Embryonic facial prominence (tissue), 1 donor: ENCODE measurements at regions not wholly inside any gene's neighbourhood (a gene's known extent, or its start where the extent isn't known, plus 50 kb on each side); places are given as distances from the start of the nearest gene placed in this dataset.
A peak's percentile ranks its signal among the peaks of the same experiment; 100 is the strongest.

Source experiments
- DNase-seq: peaks from one replicate; pipeline ENCODE4 v3.0.0-alpha.2; 2016; ENCODE audit errors: extremely low spot score

DNA sequence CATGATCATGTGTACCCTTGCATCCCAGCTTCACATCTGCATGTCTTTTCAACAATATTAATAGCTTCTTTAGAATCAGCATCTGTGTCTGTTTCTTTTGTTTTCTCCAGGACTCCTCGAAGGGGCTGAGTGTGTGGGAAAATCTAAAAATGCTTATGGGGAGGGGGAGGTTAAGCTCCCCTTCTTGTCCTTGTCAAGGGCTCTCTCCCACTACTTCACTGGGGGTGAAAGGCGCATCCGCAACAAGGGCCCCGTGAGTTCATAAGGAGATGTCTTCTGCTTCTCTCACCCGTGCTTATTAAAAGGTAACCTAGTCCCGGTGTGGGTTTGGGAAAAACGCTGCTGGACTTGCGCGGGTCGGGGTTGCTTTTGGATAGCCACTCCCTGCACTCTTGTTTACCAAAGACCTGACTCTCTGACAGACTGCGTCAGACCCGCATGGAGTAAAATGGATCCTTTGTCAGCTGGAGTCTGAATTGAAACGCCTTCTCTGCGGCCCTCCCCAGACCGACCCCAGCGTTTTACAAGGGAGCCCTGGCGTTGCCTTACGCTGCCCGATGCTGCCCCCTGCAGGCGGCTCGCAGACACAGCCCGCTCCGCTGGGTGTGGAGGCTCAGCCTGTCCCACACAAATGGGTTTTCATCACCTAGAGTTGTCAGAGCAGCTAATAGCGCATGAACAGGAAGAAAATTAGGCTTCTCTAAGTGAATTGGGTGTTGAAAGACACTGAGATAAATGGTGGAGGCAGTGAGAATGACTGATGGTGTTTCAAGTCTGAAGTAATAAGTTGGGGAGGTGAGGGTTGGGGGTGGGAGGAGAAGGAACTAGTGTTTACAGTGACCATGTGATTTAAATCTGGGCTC, 53.8 kb downstream of the IER5 start:
- peak; percentile 78 for DNase-seq

DNA sequence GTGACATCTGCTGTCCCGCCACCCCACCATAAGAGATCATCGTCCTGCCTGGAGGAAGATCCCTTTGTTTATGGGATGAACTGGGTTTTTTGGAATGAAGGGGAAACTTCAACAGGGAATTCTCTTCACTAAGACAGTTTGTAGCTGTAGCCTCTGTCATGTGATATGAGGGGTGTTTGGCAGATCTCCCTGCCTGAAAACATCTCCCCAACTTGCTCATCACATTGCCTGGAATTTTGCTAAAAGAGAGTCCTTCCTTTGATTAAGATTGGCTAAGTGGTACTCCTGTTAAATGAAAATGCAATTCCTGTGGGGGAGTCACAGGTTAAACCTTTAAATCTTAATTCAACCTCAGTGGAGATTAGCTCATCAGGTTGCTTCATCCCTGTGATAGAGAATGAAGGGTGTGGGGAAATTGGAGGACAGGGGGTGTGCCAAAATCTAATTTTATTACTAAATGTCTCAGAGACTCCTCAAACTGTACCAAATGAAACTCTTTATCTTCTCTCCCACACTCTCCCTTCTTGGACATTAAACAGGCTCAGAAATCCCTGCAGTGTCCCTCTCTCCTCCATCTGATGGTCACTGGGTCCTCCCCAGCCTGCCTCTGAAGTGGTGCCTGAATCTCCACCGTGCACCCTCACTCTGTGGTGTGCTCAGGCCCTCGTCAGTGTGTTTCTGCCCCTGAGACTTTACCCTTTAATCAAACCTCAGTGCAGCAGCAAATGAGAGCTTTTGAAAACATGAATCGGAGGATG, 54.8 kb downstream of the IER5 start:
- DNase-seq: no peak

DNA sequence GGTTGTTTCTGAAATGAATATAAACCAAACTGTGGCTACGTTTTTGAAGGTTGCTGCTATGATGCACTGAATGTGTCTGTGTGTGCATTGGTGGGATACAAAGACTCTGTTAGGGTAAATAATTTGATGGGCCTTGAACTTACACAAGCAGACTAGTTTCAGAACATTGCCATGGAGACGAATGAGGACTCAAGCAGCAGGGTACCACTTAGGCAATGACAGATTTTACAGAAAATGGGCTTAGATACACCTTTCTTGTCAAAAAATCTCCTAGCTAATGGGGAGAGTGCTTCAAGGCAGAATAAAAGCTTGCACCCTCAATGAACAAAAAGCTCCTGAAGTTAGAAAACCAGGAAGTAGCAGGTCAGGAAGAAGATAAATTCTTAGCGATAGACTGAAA, 55.7 kb downstream of the IER5 start:
- no peak for DNase-seq

DNA sequence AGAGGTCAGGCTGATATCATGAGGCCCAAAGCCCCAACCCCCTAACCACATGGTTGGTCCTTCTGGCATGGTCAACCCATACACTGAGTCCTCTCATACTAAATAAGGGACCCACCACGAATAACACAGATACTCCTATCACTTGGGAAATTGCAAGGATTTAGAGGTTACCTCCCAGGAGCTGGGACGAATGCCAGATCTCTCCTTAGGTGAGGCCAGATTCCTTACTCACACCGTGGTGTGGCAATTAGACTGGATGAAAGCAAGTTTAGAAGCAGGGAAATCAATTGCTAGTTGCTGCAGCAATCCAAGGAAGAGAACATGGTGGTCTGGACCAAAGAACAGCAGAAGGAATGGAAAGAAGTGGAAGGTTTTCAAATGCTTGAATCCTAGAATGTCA, 60.1 kb downstream of the IER5 start:
- DNase-seq: no peak

- no peak for DNase-seq
Measured at GRCh38 chr1:181149326-181150125, 61.0 kb downstream of the IER5 start.

GRCh38 chr1:181150273-181150672, 61.8 kb downstream of the IER5 start:
- no peak for DNase-seq

GRCh38 chr1:181150842-181151241, 62.3 kb downstream of the IER5 start:
- DNase-seq: no peak

DNA sequence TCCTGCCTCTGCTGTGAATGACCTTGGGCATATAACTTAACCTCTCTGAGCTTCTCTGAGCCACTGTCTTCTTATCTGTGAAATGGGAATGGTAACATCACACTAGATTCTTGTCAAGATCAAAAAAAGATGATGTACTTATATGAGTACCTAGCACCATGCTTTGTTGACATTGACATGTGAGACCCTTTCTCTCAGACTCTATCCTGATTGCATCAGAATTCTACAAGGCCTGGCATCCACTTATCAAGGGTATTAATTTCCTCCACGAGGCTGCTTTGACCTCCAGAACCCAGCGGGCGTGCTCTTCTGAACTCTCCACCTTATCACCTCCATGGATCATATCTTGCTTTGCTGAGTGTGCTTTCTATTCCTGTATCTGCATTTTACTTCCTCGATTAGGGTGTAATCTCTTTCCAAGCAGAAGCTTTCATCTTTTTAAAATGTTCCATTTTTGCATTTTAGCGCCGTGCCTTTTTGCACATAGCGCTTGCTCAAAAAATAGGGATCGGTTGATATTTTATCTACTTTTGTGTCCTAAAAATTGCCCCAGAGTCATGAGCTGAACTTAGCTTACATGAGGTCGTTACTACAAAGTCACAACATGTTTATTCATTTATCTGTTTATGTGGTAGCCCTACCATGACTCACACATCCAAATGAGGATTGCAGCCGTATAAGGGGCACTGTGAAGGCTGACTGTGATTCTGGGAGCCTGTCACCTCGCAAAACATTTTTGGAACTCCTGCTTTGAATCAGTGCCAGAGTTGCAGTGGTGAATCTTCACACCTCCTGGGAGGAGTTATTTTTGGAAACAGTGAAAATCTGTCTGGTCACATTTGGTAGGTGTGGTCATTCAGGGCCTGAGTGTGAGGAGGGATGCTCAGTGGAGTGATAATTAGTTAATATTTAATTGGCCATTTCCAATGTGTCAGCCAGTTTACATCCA, 63.2 kb downstream of the IER5 start:
- DNase-seq: no peak

DNA sequence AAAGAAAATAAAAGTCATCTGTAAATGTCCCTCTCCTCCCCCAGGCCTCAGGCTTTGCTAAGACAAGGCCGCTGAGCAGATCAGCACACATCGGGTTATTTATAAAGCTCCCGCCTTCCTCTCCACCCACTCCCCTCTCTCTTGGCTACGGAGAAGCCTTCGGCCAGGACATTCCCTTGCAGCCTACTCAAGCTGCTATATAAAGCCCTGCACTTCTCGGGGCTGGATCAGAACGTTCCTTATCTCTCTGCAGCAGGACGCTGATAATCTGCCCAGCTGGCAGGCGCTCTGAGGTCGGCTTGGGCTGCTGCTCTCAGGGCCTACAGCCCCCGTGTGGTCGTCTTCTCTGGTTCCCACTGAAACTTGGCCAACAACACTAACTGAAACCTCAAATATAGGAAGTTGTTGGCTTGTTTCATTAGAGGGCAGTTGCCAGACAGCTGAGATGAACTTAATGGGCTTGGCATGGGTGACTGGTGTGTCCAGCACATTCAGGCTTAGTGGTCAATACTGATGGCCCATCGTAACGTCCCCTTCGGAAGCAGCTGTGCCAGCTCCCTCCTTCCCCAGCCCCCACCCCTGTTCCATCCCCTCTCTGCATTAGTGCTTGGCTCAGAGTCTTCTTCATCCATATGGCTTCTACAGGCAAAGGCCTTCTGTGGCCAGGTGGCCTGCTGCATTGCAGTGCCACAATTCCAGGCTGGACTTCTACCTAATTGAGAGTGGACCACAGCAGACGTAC, 64.6 kb downstream of the IER5 start:
- no peak for DNase-seq

GRCh38 chr1:181153634-181153961, 65.1 kb downstream of the IER5 start:
- no peak for DNase-seq

GRCh38 chr1:181155339-181155738, 66.8 kb downstream of the IER5 start:
- DNase-seq: no peak

GRCh38 chr1:181159451-181160140, 71.1 kb downstream of the IER5 start:
- DNase-seq: no peak

- no peak for DNase-seq
Measured at GRCh38 chr1:181160322-181160721, 71.8 kb downstream of the IER5 start.

DNA sequence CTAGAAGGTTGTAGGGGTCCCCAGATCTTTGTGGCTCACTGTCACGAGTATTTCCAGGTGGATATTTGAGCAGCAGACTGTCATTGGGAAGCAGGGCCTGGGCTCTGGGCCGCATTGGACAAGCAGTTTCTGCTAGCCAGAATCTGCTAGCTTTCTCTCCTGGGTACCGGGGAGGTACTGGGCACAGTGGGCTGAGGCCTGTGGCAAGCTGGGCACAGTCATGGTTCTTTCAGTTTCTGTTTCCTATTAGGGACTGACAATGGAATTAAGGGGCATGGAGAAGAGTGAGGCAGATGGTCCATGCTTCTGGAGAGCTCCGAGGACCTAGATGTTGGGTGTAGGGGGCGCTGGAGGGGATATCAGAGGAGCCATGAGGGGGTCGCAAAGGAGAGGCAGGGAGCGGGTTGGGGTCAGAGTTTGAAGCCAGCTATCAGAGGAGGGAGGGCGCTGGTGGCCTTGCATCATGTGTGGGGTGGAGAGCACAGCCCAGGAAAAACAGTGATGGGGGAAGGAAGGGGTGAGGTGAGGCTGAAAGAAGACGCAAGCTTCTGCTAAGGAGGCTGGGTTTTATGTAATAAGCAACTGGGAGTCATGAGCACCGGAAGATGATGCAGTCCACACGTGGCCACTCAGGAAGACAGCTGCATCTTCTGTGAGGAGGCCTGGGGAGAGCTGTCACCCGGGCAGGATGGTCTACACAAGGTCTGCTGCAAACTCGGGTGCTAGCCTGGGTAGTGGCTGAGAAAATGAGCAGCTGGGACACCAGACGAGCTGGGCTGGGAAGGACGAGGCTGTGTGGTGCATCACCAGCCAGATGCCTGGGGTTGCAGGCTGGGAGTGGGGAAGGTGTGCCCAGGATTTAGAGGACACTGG, 72.7 kb downstream of the IER5 start:
- DNase-seq: no peak

DNA sequence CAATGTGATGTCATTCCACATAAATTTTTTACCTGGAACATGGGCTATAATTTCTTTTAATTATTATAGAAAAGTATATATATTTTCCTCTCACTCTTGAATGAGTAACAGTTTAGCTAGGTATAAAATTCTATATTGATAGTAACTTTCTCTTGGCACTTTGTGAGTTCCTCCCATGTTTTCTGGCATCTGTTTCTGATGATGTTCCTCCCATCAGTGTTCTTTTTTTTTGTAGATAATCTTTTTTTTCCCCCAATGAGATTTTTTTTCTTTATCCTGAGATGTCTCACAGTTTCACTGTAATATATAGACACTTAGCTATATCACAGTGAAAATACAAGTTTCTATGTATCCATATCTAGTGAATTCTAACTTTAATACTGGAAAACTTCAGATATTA, 75.2 kb downstream of the IER5 start:
- no peak for DNase-seq

DNA sequence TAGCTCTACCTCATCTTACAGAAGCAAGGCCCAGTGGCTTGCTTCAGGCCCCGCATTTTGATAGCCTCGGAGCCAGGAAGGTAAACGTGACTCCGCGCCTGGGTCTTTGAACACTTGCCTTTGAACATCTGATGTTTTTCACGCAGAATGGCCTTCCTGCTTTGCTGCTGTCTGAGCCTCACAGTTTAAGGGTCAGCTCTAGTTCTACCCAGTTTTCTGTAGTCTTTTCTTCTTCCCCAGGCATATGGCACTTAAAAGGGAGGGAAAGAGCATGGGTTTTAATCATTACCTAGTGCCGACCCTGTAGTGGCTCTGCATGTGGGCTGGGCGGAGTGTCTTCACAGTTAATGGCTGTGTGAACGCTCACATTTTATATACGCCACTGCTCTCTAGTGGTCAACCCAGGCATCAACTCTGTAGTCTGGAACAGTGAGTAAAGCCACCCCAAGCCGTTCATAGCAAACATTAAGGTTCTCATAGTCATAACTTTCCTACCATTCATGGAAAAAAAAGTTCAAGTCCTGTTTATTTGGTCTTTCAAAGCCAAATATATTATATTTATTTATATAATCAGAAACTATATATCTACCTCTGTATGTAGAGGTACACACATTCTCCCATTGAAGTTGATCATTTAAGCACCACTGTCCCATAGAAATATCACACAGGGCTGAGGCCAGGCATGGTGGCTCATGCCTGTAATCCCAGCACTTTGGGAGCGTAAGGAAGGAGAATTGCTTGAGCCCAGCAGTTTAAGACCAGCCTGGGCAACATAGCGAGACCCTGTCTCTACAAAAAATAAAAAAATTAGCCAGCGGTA, 78.1 kb downstream of the IER5 start:
- DNase-seq: peak; percentile 34

GRCh38 chr1:181169281-181169865, 80.9 kb downstream of the IER5 start:
- DNase-seq: no peak

GRCh38 chr1:181170194-181170593, 81.7 kb downstream of the IER5 start:
- no peak for DNase-seq
